ENCODE measurements at regions not wholly inside any gene's neighbourhood (a gene's known extent, or its start where the extent isn't known, plus 50 kb on each side); places are given as distances from the start of the nearest gene placed in this dataset.

GRCh38 chr15:39096608-39097205 lies 484.2 kb upstream of the THBS1 start:
- ATAC-seq (ENCODE audit: low read depth in 2 of 2) (no peak), DNase-seq (no peak)
- Histone ChIP-seq H3K4me3 (ENCODE audit: low read depth, low read length) (no peak overlapping the region), H3K36me3 (ENCODE audit: control insufficient read depth, insufficient read depth, low read length) (no peaks in the 10 kb centered on the region), H3K27me3 (ENCODE audit: control insufficient read depth, insufficient read depth, low read length) (no peaks in the 10 kb centered on the region), H3K27ac (ENCODE audit: insufficient read depth, low read length, poor library complexity, severe bottlenecking) (no peak overlapping the region), H3K4me1 (ENCODE audit: control insufficient read depth, insufficient read depth, low read length, poor library complexity, severe bottlenecking) (no peaks in the 10 kb centered on the region), H3K9me3 (ENCODE audit: control insufficient read depth in 2 of 2, low read length in 2 of 2) (no peaks in the 10 kb centered on the region)
- Mint-ChIP-seq H3K4me3 (no peak overlapping the region), H3K36me3 (no peaks in the 10 kb centered on the region), H3K27ac (no peak overlapping the region), H3K9me3 (peaks cover 0 to 4% (median 0%) of the 10 kb centered on the region in 7 donors), H3K4me1 (no peaks in the 10 kb centered on the region), H3K27me3 (no peaks in the 10 kb centered on the region)

GRCh38 chr15:39099524-39099923 lies 481.4 kb upstream of the THBS1 start:
- Histone ChIP-seq H3K4me3 (ENCODE audit: low read depth, low read length) (no peak overlapping the region), H3K27me3 (ENCODE audit: control insufficient read depth, insufficient read depth, low read length) (no peaks in the 10 kb centered on the region), H3K36me3 (ENCODE audit: control insufficient read depth, insufficient read depth, low read length) (no peaks in the 10 kb centered on the region), H3K4me1 (ENCODE audit: control insufficient read depth, insufficient read depth, low read length, poor library complexity, severe bottlenecking) (no peaks in the 10 kb centered on the region), H3K9me3 (ENCODE audit: control insufficient read depth in 2 of 2, low read length in 2 of 2) (no peaks in the 10 kb centered on the region), H3K27ac (ENCODE audit: insufficient read depth, low read length, poor library complexity, severe bottlenecking) (no peak overlapping the region)
- Mint-ChIP-seq H3K27ac (no peak overlapping the region), H3K4me1 (no peaks in the 10 kb centered on the region), H3K36me3 (no peaks in the 10 kb centered on the region), H3K27me3 (no peaks in the 10 kb centered on the region), H3K9me3 (peaks cover 0 to 8% (median 3%) of the 10 kb centered on the region in 7 donors), H3K4me3 (no peak overlapping the region)
- DNase-seq (no peak), ATAC-seq (ENCODE audit: low read depth in 2 of 2) (no peak)

GRCh38 chr15:39100106-39100660 lies 480.7 kb upstream of the THBS1 start:
- Histone ChIP-seq H3K4me3 (ENCODE audit: low read depth, low read length) (no peak overlapping the region), H3K9me3 (ENCODE audit: control insufficient read depth in 2 of 2, low read length in 2 of 2) (no peaks in the 10 kb centered on the region), H3K27ac (ENCODE audit: insufficient read depth, low read length, poor library complexity, severe bottlenecking) (no peak overlapping the region), H3K4me1 (ENCODE audit: control insufficient read depth, insufficient read depth, low read length, poor library complexity, severe bottlenecking) (no peaks in the 10 kb centered on the region), H3K27me3 (ENCODE audit: control insufficient read depth, insufficient read depth, low read length) (no peaks in the 10 kb centered on the region), H3K36me3 (ENCODE audit: control insufficient read depth, insufficient read depth, low read length) (no peaks in the 10 kb centered on the region)
- no peak for ATAC-seq (ENCODE audit: low read depth in 2 of 2)
- Mint-ChIP-seq H3K27ac (no peak overlapping the region), H3K9me3 (peaks cover 0 to 8% (median 3%) of the 10 kb centered on the region in 7 donors), H3K27me3 (no peaks in the 10 kb centered on the region), H3K36me3 (no peaks in the 10 kb centered on the region), H3K4me3 (no peak overlapping the region), H3K4me1 (no peaks in the 10 kb centered on the region)
- DNase-seq = no peak

GRCh38 chr15:39102431-39102830 lies 478.4 kb upstream of the THBS1 start:
- Mint-ChIP-seq H3K27ac (no peak overlapping the region), H3K36me3 (no peaks in the 10 kb centered on the region), H3K4me3 (no peak overlapping the region), H3K27me3 (no peaks in the 10 kb centered on the region), H3K9me3 (peaks cover 0 to 8% (median 4%) of the 10 kb centered on the region in 7 donors), H3K4me1 (no peaks in the 10 kb centered on the region)
- Histone ChIP-seq H3K36me3 (ENCODE audit: control insufficient read depth, insufficient read depth, low read length) (no peaks in the 10 kb centered on the region), H3K4me3 (ENCODE audit: low read depth, low read length) (no peak overlapping the region), H3K4me1 (ENCODE audit: control insufficient read depth, insufficient read depth, low read length, poor library complexity, severe bottlenecking) (no peaks in the 10 kb centered on the region), H3K27ac (ENCODE audit: insufficient read depth, low read length, poor library complexity, severe bottlenecking) (no peak overlapping the region), H3K27me3 (ENCODE audit: control insufficient read depth, insufficient read depth, low read length) (no peaks in the 10 kb centered on the region), H3K9me3 (ENCODE audit: control insufficient read depth in 2 of 2, low read length in 2 of 2) (no peaks in the 10 kb centered on the region)
- DNase-seq (no peak), ATAC-seq (ENCODE audit: low read depth in 2 of 2) (no peak)

GRCh38 chr15:39106950-39107349 lies 473.9 kb upstream of the THBS1 start:
- Histone ChIP-seq H3K36me3 (ENCODE audit: control insufficient read depth, insufficient read depth, low read length) (no peaks in the 10 kb centered on the region), H3K4me1 (ENCODE audit: control insufficient read depth, insufficient read depth, low read length, poor library complexity, severe bottlenecking) (no peaks in the 10 kb centered on the region), H3K27ac (ENCODE audit: insufficient read depth, low read length, poor library complexity, severe bottlenecking) (no peak overlapping the region), H3K9me3 (ENCODE audit: control insufficient read depth in 2 of 2, low read length in 2 of 2) (no peaks in the 10 kb centered on the region), H3K4me3 (ENCODE audit: low read depth, low read length) (no peak overlapping the region), H3K27me3 (ENCODE audit: control insufficient read depth, insufficient read depth, low read length) (no peaks in the 10 kb centered on the region)
- H3K27me3 Mint-ChIP-seq = no peaks in the 10 kb centered on the region
- H3K36me3 Mint-ChIP-seq = no peaks in the 10 kb centered on the region
- no peaks in the 10 kb centered on the region for H3K4me1 Mint-ChIP-seq
- DNase-seq = no peak
- no peak for ATAC-seq (ENCODE audit: low read depth in 2 of 2)
- no peak overlapping the region for H3K27ac Mint-ChIP-seq
- peaks cover 0 to 8% (median 2%) of the 10 kb centered on the region in 7 donors for H3K9me3 Mint-ChIP-seq
- H3K4me3 Mint-ChIP-seq = no peak overlapping the region

GRCh38 chr15:39108021-39108420 lies 472.9 kb upstream of the THBS1 start:
- H3K36me3 Mint-ChIP-seq = no peaks in the 10 kb centered on the region
- Histone ChIP-seq H3K27me3 (ENCODE audit: control insufficient read depth, insufficient read depth, low read length) (no peaks in the 10 kb centered on the region), H3K36me3 (ENCODE audit: control insufficient read depth, insufficient read depth, low read length) (no peaks in the 10 kb centered on the region), H3K27ac (ENCODE audit: insufficient read depth, low read length, poor library complexity, severe bottlenecking) (no peak overlapping the region), H3K4me3 (ENCODE audit: low read depth, low read length) (no peak overlapping the region), H3K9me3 (ENCODE audit: control insufficient read depth in 2 of 2, low read length in 2 of 2) (no peaks in the 10 kb centered on the region), H3K4me1 (ENCODE audit: control insufficient read depth, insufficient read depth, low read length, poor library complexity, severe bottlenecking) (no peaks in the 10 kb centered on the region)
- H3K4me1 Mint-ChIP-seq = no peaks in the 10 kb centered on the region
- DNase-seq (no peak), ATAC-seq (ENCODE audit: low read depth in 2 of 2) (no peak)
- H3K27me3 Mint-ChIP-seq = peaks cover under 1% of the 10 kb centered on the region
- H3K4me3 Mint-ChIP-seq = no peak overlapping the region
- no peak overlapping the region for H3K27ac Mint-ChIP-seq
- H3K9me3 Mint-ChIP-seq = peaks cover 0 to 5% (median 1%) of the 10 kb centered on the region in 7 donors

GRCh38 chr15:39110336-39110735 lies 470.5 kb upstream of the THBS1 start:
- H3K4me1 ChIP-seq (ENCODE audit: control insufficient read depth, insufficient read depth, low read length, poor library complexity, severe bottlenecking) = no peaks in the 10 kb centered on the region
- H3K36me3 Mint-ChIP-seq = no peaks in the 10 kb centered on the region
- H3K27me3 ChIP-seq (ENCODE audit: control insufficient read depth, insufficient read depth, low read length) = peaks cover 2% of the 10 kb centered on the region
- DNase-seq (no peak), ATAC-seq (ENCODE audit: low read depth in 2 of 2) (no peak)
- H3K4me3 Mint-ChIP-seq = no peak overlapping the region
- no peaks in the 10 kb centered on the region for H3K36me3 ChIP-seq (ENCODE audit: control insufficient read depth, insufficient read depth, low read length)
- H3K4me1 Mint-ChIP-seq = no peaks in the 10 kb centered on the region
- H3K27me3 Mint-ChIP-seq = peaks cover 5% of the 10 kb centered on the region
- H3K27ac Mint-ChIP-seq = no peak overlapping the region
- peaks cover 0 to 5% of the 10 kb centered on the region in 2 experiments for H3K9me3 ChIP-seq (ENCODE audit: control insufficient read depth in 2 of 2, low read length in 2 of 2)
- H3K27ac ChIP-seq (ENCODE audit: insufficient read depth, low read length, poor library complexity, severe bottlenecking) = no peak overlapping the region
- H3K4me3 ChIP-seq (ENCODE audit: low read depth, low read length) = no peak overlapping the region
- peaks cover 0 to 11% (median 0%) of the 10 kb centered on the region in 7 donors for H3K9me3 Mint-ChIP-seq

GRCh38 chr15:39110746-39111145 lies 470.1 kb upstream of the THBS1 start:
- DNase-seq (no peak), ATAC-seq (ENCODE audit: low read depth in 2 of 2) (no peak)
- H3K9me3 Mint-ChIP-seq = peaks cover 0 to 11% (median 0%) of the 10 kb centered on the region in 7 donors
- no peaks in the 10 kb centered on the region for H3K36me3 Mint-ChIP-seq
- Histone ChIP-seq H3K27ac (ENCODE audit: insufficient read depth, low read length, poor library complexity, severe bottlenecking) (no peak overlapping the region), H3K9me3 (ENCODE audit: control insufficient read depth in 2 of 2, low read length in 2 of 2) (peaks cover 0 to 9% of the 10 kb centered on the region in 2 experiments), H3K27me3 (ENCODE audit: control insufficient read depth, insufficient read depth, low read length) (peaks cover 2% of the 10 kb centered on the region), H3K4me3 (ENCODE audit: low read depth, low read length) (no peak overlapping the region), H3K36me3 (ENCODE audit: control insufficient read depth, insufficient read depth, low read length) (no peaks in the 10 kb centered on the region), H3K4me1 (ENCODE audit: control insufficient read depth, insufficient read depth, low read length, poor library complexity, severe bottlenecking) (no peaks in the 10 kb centered on the region)
- no peaks in the 10 kb centered on the region for H3K4me1 Mint-ChIP-seq
- no peak overlapping the region for H3K27ac Mint-ChIP-seq
- no peak overlapping the region for H3K4me3 Mint-ChIP-seq
- peaks cover 5% of the 10 kb centered on the region for H3K27me3 Mint-ChIP-seq
